HK-2 (cell line): ENCODE measurements at regions not wholly inside any gene's neighbourhood (a gene's known extent, or its start where the extent isn't known, plus 50 kb on each side); places are given as distances from the start of the nearest gene placed in this dataset.
A peak's percentile ranks its signal among the peaks of the same experiment; 100 is the strongest.

Source experiments
- DNase-seq: peaks from one replicate; pipeline ENCODE4 v3.0.0-alpha.2; 2018; ENCODE audit not compliant: unreplicated experiment

DNA sequence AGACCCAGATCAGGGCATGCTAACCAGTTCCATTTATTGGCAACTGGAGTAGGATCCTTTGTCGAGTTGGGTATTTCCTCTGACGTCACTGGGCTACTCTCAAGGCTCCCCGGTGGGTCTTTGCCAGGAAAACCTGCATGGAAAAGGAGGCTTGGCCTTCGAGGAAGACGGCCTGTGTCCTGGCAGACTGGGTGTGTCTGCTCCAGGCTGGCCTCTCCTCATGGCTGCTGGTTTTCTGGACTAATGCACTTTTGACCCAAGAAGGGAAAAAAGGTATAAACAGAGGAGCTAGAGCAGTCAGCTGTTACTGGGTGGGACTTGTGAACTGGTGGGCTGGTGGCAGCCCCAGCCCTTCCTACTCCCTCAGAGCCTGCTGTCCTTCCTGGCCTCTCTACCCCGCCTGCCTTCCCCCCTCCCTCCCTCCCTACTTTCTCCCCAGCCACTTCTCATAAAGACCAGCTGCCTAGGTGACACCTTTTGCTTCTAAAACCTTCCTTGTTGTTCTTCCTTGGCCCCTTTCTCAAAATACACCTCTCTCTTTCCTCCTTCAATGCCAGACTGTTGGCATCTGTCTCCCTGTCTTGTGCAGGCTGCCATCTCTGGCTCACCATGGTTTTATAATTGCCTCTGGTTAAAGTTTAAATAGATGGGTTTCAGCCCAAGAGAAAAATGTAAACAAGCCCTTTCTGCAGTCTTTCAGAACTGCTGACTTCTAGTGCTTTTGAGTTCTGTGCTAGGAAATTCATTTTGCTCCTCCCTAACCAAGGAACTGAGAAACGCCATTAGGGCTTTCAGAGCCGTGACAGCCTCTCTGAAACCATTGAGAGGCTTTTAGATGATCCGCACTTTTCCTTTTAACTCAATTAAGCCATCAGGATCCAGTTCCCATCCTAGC is 101.8 kb upstream of the MKLN1 start:
- DNase-seq: peak; percentile 72

DNA sequence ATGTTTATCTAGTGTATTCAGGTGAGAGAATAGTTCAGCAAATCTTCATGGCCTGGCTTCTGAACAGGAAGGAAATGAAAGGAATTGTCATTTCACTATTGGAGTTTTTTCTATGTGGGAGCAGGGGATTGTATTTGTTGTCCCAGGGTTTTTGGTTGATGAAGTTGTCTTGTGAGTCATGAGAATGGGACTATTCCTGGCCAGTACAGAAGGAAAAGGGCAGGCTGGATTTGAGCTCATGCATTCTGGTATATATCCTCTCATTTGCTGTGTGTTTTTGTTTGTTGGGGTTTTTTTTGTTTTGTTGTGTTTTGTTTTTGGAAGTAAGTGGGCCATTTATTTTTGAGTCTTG is 101.2 kb upstream of the MKLN1 start:
- no peak for DNase-seq

DNA sequence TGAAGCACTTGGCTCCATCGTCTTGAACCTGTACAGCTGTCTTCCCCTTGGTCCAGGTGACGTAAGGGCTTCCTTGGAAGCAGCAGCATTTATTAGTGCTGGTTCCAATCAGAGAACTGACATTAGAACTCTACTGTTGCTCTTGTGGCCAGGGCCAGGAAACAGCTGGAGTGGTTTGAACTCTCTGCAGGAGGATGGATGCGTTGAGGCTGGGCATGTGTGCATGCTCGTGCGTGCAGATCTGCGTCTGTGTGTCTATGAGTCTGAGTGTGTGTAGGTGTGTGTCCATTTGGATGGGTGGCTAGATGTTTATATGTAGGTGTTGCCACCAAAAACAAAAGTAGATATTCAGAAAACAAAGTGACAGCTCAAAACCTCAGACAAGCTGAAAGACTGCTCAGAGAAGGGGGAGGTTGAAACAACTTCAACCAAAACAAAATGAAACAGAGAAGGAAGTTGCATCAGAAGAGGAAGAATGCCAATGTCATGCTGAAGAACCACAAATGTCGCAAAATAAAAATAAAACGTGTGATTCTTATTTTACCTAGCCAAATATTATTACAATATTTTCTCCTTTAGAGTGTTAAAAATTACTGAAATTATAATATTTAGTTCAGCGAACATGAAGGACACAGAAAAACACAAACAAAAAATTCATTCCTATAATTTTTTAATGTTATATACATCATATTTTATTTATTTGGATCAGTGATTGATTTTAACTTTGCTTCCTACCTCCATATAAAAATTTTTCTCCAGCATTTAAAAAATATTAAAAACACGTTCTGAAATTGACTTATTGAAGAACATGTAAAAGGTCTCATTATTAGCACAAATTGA is 96.1 kb upstream of the MKLN1 start:
- DNase-seq: no peak

DNA sequence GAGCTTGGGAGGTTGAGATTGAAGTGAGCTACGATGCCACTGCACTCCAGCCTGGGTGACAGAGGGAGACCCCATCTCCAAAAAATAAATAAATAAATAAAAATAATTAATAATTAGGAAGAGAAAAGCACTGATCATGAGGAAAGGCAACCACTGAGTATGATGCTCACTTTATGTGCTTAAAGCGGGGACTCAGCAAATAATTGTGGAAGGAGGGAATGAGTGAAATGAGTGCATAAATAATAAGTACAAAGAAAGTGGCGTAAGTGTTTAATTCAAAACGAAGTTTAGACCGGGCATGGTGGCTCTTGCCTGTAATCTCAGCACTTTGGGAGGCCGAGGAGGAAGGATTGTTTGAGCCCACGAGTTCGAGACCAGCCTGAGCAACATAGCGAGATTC is 94.9 kb upstream of the MKLN1 start:
- DNase-seq: no peak

DNA sequence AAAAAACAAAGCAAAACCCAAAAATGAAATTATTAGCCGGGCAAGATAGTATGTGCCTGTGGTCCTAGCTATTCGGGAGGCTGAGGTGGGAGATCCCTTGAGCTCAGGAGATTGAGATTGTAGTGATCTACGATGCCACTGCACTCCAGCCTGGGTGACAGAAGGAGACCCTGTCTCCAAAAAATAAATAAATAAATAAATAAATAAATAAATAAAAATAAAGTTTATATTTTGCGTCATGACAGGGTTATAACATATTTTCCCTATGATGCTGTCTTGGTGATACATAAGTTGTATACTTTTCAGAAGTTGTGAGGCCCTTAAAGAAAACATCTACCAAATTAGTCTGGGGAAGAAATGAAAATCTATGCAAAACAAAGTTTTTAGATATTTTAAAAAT is 94.5 kb upstream of the MKLN1 start:
- no peak for DNase-seq

DNA sequence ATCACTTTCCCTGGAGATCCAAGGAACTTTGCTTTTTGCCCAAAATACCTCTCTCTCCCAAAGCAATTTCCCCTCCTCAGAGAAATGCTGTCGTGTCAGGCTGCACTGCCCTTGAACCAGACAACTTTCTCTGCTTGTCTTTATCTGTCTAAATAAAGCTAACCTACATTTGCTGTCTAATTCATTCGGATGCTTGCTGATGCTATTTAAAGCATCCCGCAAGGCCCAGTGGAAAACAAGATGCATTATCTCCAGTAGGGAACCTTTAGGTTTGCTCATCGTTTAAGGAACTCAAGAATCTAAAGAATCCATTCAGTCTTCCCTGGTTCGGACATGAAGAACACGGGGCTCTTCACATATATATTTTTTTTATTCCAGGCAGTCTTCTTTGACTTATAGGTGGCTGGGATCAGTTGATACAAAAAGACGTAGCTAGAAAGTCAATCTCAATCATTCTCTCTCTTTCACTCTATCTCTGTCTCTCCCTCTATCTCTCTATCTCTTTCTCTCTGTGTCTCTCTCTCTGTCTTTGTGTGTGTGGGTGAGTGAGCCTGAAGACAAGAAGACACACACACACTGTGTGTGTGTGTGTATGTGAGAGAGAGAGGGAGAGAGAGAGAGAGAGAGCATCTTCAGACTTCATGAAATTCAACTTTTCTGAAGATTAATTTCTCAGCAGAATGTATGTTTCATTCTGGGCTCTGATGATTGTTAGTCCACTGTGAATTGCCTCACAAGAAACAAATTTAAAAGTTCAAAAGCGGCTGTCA is 92.8 kb upstream of the MKLN1 start:
- no peak for DNase-seq

DNA sequence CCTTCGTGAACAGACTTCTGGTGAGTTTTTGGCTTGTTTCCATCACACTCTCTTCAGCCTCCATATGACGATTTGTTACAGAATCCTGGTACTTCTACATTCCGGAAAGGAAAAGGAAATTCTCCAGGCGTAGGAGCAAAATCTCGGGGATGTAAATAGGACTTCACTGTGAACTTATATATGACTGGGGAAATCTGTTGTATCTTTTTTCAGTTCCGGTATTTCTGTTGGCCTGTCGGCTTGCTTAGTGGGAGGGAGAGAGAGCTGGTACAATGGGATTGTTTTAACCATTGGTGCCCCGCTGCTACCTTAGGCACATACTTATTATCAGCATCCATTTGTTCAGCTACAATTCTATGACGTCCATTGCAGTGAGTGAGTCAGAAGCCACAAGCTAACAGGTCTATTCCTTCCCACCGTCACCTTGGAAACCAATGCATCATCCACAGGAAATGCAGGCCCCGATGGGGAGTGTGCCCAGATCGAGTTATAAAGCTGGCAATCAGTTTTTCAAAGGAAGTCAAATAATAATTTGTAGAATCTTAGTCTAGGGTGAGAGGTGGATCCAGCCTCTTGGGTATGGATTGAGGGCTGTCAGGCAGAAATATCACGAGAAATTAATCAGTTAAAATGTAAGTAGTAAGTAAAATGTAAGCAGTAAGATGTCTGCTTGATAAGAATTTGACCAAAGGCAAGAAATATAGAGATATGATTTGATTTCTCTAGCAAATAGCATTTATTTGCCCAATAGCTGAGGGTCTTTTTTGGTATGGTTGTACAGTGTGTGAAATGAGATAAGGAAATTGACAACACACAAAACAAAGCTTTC is 92.0 kb upstream of the MKLN1 start:
- DNase-seq: peak; percentile 76

DNA sequence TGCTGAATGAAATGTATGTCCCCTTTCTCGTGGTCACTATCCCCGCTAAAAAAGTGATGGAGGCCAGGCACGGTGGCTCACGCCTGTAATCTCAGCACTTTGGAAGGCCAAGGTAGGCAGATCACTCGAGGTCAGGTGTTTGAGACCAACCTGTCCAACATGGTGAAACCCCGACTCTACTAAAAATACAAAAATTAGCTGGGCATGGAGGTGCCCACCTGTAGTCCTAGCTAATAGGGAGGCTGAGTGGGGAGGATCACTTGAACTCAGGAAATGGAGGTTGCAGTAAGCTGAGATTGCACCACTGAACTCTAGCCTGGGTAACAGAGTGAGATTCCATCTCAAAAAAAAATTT is 91.4 kb upstream of the MKLN1 start:
- no peak for DNase-seq

DNA sequence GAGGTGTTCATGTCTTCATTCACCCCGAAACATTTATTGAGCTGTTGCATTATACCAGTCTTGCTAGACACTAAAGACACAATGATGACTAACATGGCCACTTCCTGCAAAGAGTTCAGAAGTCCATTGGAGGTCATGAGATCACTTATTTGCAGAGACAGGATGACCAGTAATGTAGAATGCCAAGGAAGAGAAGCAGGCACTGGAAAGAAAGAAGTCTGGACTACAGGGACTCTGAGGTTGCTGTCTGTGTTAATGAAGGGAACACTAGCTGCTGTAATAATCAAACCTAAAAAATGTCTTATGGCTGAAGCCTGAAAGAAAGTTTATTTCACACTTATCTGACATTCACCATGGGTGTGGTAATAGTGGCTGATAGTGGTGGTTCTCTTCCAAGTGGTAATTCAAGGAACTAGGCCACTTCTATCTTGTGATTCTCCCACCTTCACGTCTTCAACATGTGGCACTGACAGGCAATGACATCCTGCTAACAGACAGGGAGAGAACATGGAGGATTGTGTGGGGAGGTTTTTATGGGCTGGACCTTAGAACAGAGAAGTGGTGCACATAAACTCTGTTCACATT is 89.2 kb upstream of the MKLN1 start:
- DNase-seq: no peak

DNA sequence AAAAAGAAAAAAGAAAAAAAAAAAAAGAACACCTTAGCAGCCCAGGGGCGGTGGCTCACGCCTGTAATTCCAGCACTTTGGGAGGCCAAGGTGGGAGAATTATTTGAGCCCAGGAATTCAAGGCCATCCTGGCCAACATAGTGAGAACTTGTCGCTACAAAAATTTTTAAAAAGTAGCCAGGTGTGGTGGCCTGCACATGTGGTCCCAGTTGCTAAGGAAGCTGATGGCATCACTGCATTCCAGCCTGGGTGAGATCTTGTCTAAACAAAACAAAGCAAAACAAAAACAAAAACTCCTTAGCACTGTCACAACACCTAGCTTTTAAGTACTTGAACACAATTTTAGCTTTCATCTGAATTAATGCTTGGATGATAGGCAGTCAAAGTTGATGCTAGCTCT is 86.3 kb upstream of the MKLN1 start:
- DNase-seq: no peak

DNA sequence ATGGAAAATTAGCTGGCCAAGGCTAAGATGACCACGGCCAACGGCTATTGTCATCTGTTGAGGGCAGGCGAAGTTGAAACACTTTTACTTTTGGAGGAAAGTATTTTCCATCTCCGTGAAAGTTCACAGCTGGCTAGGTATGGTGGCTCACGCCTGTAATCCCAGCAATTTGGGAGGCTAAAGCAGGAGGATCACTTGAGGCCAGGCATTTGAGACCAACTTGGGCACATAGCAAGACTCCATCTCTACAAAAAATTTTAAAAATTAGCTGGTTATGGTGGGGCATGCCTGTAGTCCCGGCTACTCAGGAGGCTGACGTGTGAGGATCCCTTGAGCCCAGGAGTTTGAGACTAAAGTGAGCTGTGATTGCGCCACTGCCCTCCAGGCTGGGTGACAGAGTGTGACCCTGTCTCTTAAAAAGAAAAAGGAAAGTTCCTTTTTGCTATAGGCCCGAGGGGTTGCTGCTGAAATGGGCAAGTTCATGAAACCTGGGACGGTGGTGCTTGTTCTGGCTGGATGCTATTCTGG is 85.5 kb upstream of the MKLN1 start:
- DNase-seq: no peak

DNA sequence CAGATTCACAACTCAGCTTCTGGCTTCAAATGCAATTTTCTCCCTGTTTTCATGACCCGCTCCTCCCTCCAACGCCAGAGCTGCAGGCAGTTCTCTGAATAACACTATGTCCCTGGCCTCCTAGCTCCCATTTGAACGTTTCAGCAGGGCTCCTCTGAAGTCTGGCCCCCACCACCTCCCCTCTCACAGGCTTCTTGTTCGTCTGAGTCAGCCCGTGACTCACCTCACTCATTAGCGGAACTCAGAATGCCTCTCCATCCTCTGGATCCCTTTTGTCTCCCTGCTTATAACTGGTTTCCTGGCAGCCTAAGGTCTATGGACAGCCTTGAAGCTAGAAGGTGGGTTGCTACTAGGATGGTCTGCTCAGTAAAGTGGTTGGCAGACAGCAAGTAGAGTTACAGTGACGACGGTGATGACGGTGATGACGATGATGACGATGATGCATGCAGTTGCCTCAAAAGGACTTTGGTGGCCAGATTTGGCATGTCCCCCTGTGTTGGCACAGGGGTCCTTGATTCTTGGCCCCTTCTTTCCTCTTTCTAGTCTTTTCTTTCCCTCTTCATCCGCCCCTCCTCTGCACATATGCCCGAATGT is 83.3 kb upstream of the MKLN1 start:
- DNase-seq: peak; percentile 66

DNA sequence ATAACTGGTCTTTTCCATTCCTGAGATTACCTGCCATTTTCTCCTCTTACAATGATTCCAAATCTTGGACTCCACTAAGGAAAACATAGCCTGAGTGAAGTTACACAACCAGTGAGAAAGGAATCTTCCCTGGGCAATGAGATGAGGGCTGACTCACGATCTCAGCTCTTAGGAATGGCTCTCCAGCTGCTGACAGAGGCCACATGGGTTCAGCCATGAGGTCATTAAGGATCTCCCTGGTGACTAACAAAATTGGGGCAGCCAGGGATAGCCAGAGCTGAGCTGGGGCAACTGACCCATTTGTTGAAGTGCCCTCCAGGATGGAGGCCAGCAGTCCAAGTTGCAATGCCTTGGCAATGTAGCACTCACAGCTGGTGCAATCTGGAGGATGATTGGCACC is 78.7 kb upstream of the MKLN1 start:
- DNase-seq: peak; percentile 73

DNA sequence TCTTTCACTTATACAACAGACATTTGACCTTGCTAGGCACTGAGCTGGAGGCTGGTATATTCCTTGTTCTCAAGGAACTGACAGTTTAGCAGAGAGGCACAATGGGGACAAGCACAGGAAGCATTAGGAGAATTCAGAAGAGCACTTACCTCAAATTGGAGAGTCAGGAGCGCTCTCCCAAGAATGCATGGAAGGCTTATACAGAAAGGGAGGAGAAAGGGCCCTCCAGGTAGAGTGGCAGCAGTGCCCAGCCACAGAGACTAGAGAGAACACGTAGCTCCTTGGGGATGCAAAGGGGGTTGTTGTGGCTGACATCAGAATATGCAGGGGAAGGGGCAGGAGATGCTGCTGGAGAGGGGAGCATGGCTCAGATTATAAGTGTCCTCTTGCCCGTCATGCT is 78.2 kb upstream of the MKLN1 start:
- DNase-seq: no peak

DNA sequence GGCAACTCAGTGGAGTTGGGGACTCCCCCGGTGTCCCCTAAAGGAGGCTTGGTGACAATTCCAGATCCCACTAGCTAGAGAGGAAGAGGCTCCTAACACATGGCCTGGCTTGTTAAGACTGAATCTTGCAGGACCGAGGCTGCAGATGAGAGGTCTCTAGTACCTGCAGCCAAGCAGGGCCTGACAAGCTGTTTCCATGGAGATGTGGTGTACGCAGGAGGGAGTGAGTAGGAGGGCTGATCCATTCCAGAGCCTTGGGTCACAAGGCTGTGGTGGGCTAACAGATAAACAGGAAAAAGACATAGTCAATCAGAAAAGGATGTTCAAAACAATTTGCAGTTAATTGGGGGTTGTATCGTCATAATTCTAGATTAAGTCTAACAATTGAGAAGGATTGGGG is 77.3 kb upstream of the MKLN1 start:
- no peak for DNase-seq

DNA sequence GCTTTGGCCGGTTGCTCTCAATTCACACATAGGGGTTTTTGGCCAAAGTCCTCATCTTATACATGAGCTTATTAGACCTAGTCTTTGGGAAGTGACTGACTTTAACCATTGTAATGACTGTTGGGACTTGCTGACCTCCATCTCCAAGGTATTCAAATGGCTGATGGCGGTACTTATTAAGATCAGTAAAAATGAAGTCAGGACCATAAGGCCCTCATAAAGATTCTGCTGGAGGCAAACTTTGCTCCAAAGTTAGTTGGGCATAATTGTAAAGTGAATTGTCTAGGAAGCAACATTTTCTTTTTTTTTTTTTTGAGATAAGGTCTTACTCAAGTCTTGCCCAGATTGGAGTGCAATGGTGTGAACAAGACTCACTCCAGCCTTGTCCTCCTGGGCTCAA is 76.3 kb upstream of the MKLN1 start:
- DNase-seq: no peak

DNA sequence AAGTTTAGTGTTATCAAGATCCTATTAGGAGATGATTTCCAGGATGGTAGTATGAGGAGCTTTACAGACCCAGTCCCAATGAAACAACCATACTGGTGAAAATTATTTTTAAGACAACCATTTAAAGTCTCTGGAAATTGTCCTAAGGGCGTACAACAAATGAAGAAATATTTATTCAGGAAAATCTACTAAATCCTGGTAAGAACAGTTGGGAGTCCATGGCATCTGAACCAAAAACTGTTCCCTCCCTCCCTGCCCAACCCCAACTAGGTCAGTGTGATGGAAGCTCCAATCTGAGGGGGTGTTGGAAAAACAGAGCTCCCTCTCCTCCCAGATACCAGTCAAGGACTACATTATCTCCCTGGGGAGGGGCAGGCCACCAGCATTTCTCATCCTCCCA is 74.7 kb upstream of the MKLN1 start:
- no peak for DNase-seq

DNA sequence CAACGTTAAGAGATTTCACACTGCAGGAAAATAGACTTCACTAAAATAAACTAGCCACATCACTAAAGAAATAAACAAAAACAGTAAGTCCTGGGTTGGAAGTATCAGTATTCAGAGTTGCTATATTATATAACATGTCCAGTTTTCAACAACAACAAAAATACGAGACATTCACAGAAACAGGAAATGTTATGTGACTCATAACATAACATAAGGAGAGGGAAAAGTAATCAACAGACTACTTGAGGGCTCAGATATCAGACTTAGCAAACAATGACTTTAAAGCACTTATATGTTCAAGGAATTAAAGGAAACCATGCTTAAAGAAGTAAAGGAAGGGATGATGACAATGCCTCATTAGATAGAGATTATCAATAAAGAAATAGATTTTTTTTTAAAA is 73.5 kb upstream of the MKLN1 start:
- no peak for DNase-seq

DNA sequence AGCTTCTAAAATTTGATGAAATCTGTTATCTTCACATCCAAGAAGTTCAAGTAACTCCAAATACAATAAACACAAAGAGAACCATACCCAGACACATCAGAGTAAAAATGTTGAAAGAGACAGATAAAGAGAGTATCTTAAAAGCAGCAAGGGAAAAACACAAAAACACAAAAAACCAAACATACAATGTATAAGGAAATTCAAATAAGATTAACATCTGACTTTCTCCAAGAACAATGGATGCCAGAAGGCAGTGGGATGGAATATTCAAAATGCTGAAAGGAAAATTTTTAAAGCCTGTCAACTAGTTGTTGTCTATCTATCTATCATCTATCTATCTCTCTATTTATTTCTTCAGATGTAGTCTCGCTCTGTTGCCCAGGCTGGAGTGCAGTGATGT is 72.4 kb upstream of the MKLN1 start:
- DNase-seq: no peak

DNA sequence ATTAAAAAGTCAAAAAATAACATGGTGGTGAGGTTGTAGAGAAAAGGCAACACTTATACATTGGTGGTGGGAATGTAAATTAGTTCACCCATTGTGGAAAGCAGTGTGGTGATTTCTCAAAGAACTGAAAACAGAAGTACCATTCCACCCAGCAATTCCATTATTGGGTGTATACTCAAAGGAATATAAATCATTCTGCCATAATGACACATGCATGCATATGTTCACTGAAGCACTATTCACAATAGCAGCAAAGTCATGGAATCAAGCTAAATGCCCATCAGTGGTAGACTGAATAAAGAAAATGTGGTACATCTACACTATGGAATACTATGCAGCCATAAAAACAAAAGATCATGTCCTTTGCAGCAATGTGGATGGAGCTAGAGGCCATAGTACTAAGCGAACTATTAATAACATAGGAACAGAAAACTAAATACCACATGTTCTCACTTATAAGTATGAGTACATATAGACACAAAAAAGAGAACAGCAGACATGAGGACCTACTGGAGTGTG is 66.1 kb upstream of the MKLN1 start:
- DNase-seq: no peak
